ENCODE measurements at regions not wholly inside any gene's neighbourhood (a gene's known extent, or its start where the extent isn't known, plus 50 kb on each side); places are given as distances from the start of the nearest gene placed in this dataset.

GRCh38 chr3:19016851-19017250, 131.5 kb upstream of the KCNH8 start:
- H3K27ac ChIP-seq = no peak overlapping the region
- no peaks in the 10 kb centered on the region for H3K27me3 ChIP-seq
- 17 to 69% methylated on average over 2 of the region's 2 CpGs for WGBS, 2 donors
- TF ChIP-seq, protein P1, sequence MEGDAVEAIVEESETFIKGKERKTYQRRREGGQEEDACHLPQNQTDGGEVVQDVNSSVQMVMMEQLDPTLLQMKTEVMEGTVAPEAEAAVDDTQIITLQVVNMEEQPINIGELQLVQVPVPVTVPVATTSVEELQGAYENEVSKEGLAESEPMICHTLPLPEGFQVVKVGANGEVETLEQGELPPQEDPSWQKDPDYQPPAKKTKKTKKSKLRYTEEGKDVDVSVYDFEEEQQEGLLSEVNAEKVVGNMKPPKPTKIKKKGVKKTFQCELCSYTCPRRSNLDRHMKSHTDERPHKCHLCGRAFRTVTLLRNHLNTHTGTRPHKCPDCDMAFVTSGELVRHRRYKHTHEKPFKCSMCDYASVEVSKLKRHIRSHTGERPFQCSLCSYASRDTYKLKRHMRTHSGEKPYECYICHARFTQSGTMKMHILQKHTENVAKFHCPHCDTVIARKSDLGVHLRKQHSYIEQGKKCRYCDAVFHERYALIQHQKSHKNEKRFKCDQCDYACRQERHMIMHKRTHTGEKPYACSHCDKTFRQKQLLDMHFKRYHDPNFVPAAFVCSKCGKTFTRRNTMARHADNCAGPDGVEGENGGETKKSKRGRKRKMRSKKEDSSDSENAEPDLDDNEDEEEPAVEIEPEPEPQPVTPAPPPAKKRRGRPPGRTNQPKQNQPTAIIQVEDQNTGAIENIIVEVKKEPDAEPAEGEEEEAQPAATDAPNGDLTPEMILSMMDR (IDR thresholded peaks at IDR 0.05) = no peak
- TF ChIP-seq POLR2AphosphoS5 (IDR thresholded peaks at IDR 0.05) = no peak
- TF ChIP-seq EP300 (IDR thresholded peaks at IDR 0.05) = no peak
- no peak for TF ChIP-seq POLR2A (IDR thresholded peaks at IDR 0.05)
- H3K4me3 ChIP-seq = no peak overlapping the region
- H3K9me3 ChIP-seq = no peaks in the 10 kb centered on the region
- intact Hi-C loops (cut with DNase I) = no loop called here
- H3K36me3 ChIP-seq = no peaks in the 10 kb centered on the region
- H3K4me1 ChIP-seq = no peaks in the 10 kb centered on the region
- DNase-seq = no peak

- Histone ChIP-seq H3K27me3 (no peaks in the 10 kb centered on the region), H3K27ac (no peak overlapping the region), H3K4me3 (no peak overlapping the region), H3K9me3 (no peaks in the 10 kb centered on the region), H3K36me3 (no peaks in the 10 kb centered on the region), H3K4me1 (no peaks in the 10 kb centered on the region)
- intact Hi-C loops (cut with DNase I) = no loop called here
- no peak for DNase-seq
- WGBS, 2 donors = 65 to 68% methylated on average over 1 of the region's 1 CpG
- TF ChIP-seq, protein P1 (IDR thresholded peaks at IDR 0.05) = no peak
- TF ChIP-seq EP300 (IDR thresholded peaks at IDR 0.05) = no peak
- no peak for TF ChIP-seq POLR2A (IDR thresholded peaks at IDR 0.05)
- no peak for TF ChIP-seq POLR2AphosphoS5 (IDR thresholded peaks at IDR 0.05)
Measured at GRCh38 chr3:19013879-19014278, 134.4 kb upstream of the KCNH8 start.

GRCh38 chr3:19012846-19013245, 135.5 kb upstream of the KCNH8 start:
- Histone ChIP-seq H3K27ac (no peak overlapping the region), H3K4me1 (peaks cover 0 to 6% (median 0%) of the 10 kb centered on the region in 4 donors), H3K9me3 (no peaks in the 10 kb centered on the region), H3K27me3 (no peaks in the 10 kb centered on the region), H3K4me3 (no peak overlapping the region), H3K36me3 (no peaks in the 10 kb centered on the region)
- intact Hi-C loops (cut with DNase I) = no loop called here
- TF ChIP-seq POLR2AphosphoS5 (IDR thresholded peaks at IDR 0.05) = no peak
- no peak for DNase-seq
- 93 to 94% methylated on average over 3 of the region's 3 CpGs for WGBS, 2 donors

- H3K4me3 ChIP-seq = no peak overlapping the region
- H3K4me1 ChIP-seq = peaks cover 0 to 21% (median 15%) of the 10 kb centered on the region in 4 donors
- DNase-seq = no peak
- H3K27ac ChIP-seq = no peak overlapping the region
- TF ChIP-seq POLR2A (IDR thresholded peaks at IDR 0.05) (no peak), POLR2AphosphoS5 (IDR thresholded peaks at IDR 0.05) (no peak), EP300 (IDR thresholded peaks at IDR 0.05) (no peak)
- TF ChIP-seq, protein P1 (IDR thresholded peaks at IDR 0.05) = no peak
- intact Hi-C loops (cut with DNase I) = no loop called here
- WGBS, 2 donors = 69 to 71% methylated on average over 1 of the region's 1 CpG
- H3K36me3 ChIP-seq = no peaks in the 10 kb centered on the region
- H3K27me3 ChIP-seq = no peaks in the 10 kb centered on the region
- H3K9me3 ChIP-seq = no peaks in the 10 kb centered on the region
Measured at GRCh38 chr3:19002606-19003005, 145.7 kb upstream of the KCNH8 start.

DNA sequence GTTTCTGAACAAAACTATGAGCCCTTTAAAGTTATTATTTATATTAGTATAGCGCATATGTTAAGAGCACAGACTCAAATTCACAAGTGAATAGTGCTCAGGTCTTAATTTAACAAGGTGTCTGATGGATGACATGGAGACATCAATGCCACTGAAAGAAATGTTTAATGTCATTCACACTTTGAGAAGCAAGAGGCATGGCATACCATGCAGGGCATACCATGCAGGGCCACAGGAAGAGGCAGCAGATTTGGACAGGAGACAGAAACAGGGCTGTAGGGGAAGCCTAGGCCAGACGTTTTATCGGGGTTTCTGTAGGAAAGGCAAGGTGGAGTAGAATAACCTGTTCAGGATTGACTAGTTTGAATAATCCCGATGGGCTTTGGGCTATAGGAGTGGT, 150.2 kb upstream of the KCNH8 start:
- H3K4me1 ChIP-seq = peaks cover 0 to 14% (median 10%) of the 10 kb centered on the region in 4 donors
- 86 to 90% methylated on average over 4 of the region's 4 CpGs for WGBS, 2 donors
- H3K4me3 ChIP-seq = no peak overlapping the region
- no peak for DNase-seq
- H3K36me3 ChIP-seq = no peaks in the 10 kb centered on the region
- H3K9me3 ChIP-seq = no peaks in the 10 kb centered on the region
- no peak overlapping the region for H3K27ac ChIP-seq
- no peak for TF ChIP-seq POLR2A (IDR thresholded peaks at IDR 0.05)
- no peak for TF ChIP-seq EP300 (IDR thresholded peaks at IDR 0.05)
- no peak for TF ChIP-seq POLR2AphosphoS5 (IDR thresholded peaks at IDR 0.05)
- TF ChIP-seq, protein P1 (IDR thresholded peaks at IDR 0.05) = no peak
- H3K27me3 ChIP-seq = no peaks in the 10 kb centered on the region
- intact Hi-C loops (cut with DNase I) = no loop called here

All from sigmoid colon (tissue), 6 donors.